ENCODE measurements at regions not wholly inside any gene's neighbourhood (a gene's known extent, or its start where the extent isn't known, plus 50 kb on each side); places are given as distances from the start of the nearest gene placed in this dataset.

GRCh38 chr1:4056422-4056821 is 156.3 kb upstream of the C1orf174 start:
- TF ChIP-seq CTCF (IDR thresholded peaks at IDR 0.05; ENCODE audit: low read depth, low read length) (no peak), EZH2phosphoT487 (IDR thresholded peaks at IDR 0.05; ENCODE audit: low read depth) (no peak)
